Epithelial cell of esophagus (primary cell): ENCODE measurements at regions not wholly inside any gene's neighbourhood (a gene's known extent, or its start where the extent isn't known, plus 50 kb on each side); places are given as distances from the start of the nearest gene placed in this dataset.
A peak's percentile ranks its signal among the peaks of the same experiment; 100 is the strongest.

ENCODE experiments used
- DNase-seq: peaks from one replicate; pipeline ENCODE4 v3.0.0; 2010; ENCODE audit warnings: low read depth
- H3K4me3 ChIP-seq: 2 replicates; pipeline ENCODE4 v1.5.1; 2011; ENCODE audit warnings: mild to moderate bottlenecking, low read length, control low read depth
- TF ChIP-seq, protein P1 (sequence below): IDR thresholded peaks from 2 replicates; pipeline ENCODE4 v1.5.1; 2011; ENCODE audit warnings: low read depth, mild to moderate bottlenecking, low read length, control low read depth, inconsistent platforms; ENCODE audit not compliant: insufficient read depth; ENCODE audit errors: missing control alignments

DNA sequence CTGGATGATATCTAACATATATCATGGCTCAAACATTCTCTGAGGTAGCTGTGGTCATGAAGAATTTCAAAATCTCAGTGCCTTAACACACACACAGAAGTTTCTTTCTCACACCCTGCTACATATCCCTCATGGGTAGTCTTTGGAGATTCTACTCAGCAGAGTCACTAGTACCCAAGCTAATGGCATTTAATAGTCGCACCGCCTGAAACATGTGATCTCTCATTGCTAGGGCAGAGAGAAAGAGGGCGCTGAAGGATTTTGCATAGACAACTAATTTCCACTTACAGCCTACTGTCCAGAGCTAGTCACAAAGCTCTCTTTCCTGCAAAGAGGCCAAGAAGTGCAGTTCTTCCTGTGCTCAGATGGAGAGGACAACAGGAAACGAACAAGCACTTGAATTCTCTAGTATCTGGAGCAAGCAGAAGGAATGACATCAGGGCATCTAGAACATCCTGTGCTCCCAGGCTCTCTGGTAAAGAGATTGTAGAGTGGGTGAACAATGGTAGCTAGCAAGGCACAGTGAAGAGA is 183.4 kb upstream of the PTBP2 start:
- TF ChIP-seq, protein P1, sequence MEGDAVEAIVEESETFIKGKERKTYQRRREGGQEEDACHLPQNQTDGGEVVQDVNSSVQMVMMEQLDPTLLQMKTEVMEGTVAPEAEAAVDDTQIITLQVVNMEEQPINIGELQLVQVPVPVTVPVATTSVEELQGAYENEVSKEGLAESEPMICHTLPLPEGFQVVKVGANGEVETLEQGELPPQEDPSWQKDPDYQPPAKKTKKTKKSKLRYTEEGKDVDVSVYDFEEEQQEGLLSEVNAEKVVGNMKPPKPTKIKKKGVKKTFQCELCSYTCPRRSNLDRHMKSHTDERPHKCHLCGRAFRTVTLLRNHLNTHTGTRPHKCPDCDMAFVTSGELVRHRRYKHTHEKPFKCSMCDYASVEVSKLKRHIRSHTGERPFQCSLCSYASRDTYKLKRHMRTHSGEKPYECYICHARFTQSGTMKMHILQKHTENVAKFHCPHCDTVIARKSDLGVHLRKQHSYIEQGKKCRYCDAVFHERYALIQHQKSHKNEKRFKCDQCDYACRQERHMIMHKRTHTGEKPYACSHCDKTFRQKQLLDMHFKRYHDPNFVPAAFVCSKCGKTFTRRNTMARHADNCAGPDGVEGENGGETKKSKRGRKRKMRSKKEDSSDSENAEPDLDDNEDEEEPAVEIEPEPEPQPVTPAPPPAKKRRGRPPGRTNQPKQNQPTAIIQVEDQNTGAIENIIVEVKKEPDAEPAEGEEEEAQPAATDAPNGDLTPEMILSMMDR: no peak
- H3K4me3 ChIP-seq: no peak overlapping the region
- DNase-seq: no peak

DNA sequence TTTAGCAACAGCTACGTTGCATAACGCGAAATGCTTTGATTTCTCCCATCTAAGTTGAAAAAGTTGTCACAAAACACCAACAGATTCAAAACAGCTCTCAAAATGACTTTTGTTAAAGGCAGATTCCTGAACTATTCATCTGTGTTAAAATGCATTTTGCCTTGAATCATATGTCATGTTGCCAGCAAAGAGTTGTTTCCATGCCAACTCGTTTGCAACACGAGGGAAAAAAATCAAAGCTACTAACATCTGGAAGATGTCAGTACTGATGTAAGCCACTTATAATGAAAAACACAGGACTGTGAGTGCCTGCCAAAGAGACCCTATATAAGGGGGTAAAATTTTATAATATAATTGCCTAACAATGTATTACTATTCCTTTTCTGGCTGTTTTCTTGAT is 182.7 kb upstream of the PTBP2 start:
- peak; percentile 20 for DNase-seq
- TF ChIP-seq, protein P1: no peak
- no peak overlapping the region for H3K4me3 ChIP-seq

DNA sequence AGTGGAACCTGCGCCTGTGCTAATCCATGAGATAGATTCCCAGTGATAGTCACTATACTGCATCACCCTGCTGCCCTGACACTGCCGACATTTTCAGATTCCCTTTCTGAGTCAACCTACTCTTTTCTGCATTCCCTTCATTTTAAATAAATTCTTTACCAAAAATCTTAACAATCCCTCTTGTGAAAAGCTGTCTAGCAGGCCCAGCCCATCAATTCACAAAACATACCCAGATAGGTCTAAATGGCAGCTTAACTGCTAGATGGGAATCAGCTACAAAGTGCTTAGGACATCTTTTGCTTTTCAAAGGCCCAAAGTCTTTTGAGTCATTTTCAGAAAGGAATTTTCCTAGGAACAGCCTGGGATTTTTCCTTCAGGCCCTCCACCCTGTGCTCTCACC is 180.1 kb upstream of the PTBP2 start:
- TF ChIP-seq, protein P1: no peak
- no peak overlapping the region for H3K4me3 ChIP-seq
- DNase-seq: no peak

DNA sequence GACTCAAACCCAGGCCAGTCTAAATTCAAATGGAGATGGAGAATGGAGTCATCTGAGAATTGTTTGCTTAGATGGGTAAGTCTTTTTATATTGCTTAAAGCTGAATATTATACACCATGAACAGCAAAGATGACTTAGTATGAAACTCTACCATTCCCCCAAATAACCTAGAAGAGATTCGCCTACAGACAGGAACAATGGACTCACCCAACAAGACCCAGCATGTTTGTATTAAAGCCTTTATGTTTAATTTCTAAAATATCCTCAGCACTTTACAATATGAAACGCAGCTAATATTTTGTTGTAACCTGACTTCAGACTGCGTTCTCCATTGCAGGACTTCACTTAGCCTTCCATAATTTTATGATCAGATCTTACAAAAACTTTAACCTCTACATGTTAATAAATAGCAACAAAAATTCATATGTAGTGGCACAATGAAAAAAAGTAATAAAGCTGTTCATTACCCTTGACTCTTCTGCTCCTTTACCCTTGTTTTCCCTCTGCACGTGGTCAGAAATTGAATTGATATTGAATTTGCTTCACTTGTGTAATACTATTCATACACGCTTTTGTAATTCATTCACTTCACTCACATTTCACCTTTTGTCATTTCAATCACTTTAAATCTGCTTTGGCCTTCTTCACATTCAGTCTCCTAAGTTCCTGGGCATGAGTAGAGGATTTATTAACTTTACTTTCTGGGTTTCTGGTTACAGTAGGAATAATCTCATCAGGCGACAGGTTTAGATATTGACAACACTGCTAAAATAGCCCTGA is 177.3 kb upstream of the PTBP2 start:
- TF ChIP-seq, protein P1: no peak
- peak; percentile 55 for DNase-seq
- H3K4me3 ChIP-seq: no peak overlapping the region

DNA sequence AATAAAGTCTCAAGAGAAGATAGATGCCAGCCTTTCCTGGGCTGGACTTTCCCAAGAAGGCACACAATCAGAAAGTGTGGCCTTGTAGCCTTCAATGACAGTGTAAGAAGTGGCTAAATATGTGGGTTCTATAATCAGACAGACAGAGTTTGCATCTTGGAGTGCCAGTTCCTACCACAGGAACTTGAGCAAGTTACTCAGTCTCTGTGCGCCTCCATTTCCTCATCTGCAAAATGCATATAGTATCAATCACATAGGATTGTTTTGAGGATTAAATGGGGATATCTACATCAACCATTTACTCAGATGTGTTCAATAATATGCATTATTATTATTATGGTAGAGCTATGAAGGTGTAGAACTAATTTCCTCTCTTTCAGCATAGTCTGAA is 176.8 kb upstream of the PTBP2 start:
- TF ChIP-seq, protein P1: no peak
- no peak for DNase-seq
- H3K4me3 ChIP-seq: no peak overlapping the region

DNA sequence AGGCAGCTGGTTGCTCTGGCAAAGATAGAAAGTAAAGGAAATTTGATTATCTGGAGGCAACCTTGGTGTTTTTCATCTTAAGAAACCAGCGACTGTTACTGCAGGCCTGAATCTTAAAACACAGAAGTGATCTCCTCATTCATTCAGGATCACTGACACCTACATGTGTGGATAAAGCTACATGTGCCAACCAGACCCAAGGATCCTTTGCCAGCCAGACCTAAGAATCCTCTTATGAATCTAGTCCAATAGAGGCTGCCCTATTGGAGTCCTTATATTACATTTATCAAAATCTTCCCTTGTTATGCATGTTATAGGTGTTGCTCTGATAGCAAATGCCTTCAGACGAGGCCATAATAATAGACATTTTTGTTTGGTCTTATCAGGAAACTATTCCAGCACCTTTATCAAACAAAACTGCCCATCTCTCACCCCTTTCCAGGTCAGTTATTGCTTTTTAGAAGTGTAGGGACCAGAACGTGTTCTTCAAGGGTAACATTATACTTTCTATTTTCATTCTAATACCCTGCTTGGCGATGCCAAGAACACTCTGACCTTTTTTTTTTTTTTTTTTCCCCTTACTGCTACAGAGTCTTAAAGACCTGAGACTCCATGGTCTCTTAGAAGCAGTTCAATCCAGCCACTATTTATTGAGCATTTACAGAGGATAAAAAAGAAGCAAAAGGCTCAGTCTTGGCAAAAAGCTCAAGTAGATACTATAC is 175.5 kb upstream of the PTBP2 start:
- TF ChIP-seq, protein P1: no peak
- DNase-seq: no peak
- H3K4me3 ChIP-seq: no peak overlapping the region

DNA sequence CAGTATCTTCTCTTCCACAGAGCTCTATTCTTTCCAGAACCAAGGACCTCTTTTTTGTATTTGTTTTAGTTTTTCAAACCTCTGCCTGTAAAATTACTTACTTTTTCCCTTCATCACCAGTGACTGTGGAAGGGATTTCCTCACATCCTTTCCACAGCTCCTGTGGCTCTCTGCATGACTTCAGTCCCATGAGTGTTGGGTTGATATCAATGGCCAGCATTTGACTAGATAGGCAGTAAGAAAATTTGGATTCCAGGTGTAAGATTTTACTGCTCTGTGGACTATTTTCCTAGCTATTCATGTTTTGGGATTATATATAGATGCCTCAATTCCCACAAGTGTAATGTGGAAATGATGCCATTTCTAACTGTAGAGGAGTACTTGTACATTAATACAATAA is 171.5 kb upstream of the PTBP2 start:
- DNase-seq: no peak
- H3K4me3 ChIP-seq: no peak overlapping the region
- TF ChIP-seq, protein P1: no peak
